ENCODE measurements at regions not wholly inside any gene's neighbourhood (a gene's known extent, or its start where the extent isn't known, plus 50 kb on each side); places are given as distances from the start of the nearest gene placed in this dataset.

GRCh38 chr6:134447423-134447822, 129.5 kb upstream of the SGK1 start:
- H3K4me3 ChIP-seq (ENCODE audit: low read depth, low read length): no peak overlapping the region
- H3K27ac ChIP-seq: no peak overlapping the region
- H3K9me3 ChIP-seq (ENCODE audit: severe bottlenecking): no peaks in the 10 kb centered on the region
- DNase-seq: no peak
- no peaks in the 10 kb centered on the region for H3K36me3 ChIP-seq
- TF ChIP-seq CTCF (IDR thresholded peaks at IDR 0.05; ENCODE audit: low read depth, low read length): no peak
- no peaks in the 10 kb centered on the region for H3K27me3 ChIP-seq (ENCODE audit: insufficient read depth, low read depth, severe bottlenecking)

GRCh38 chr6:134446896-134447295, 129.0 kb upstream of the SGK1 start:
- DNase-seq: no peak
- no peak for TF ChIP-seq CTCF (IDR thresholded peaks at IDR 0.05; ENCODE audit: low read depth, low read length)
- Histone ChIP-seq H3K27me3 (ENCODE audit: insufficient read depth, low read depth, severe bottlenecking) (no peaks in the 10 kb centered on the region), H3K9me3 (ENCODE audit: severe bottlenecking) (no peaks in the 10 kb centered on the region), H3K27ac (no peak overlapping the region), H3K36me3 (no peaks in the 10 kb centered on the region), H3K4me3 (ENCODE audit: low read depth, low read length) (no peak overlapping the region)

- Histone ChIP-seq H3K27ac (no peak overlapping the region), H3K36me3 (no peaks in the 10 kb centered on the region), H3K9me3 (ENCODE audit: severe bottlenecking) (no peaks in the 10 kb centered on the region), H3K4me3 (ENCODE audit: low read depth, low read length) (no peak overlapping the region), H3K27me3 (ENCODE audit: insufficient read depth, low read depth, severe bottlenecking) (no peaks in the 10 kb centered on the region)
- 0 out of 2 replicates have a peak, but pooled peaks have one; percentile 16 for TF ChIP-seq CTCF (IDR thresholded peaks at IDR 0.05; ENCODE audit: low read depth, low read length)
- DNase-seq: peak; percentile 16
Measured at GRCh38 chr6:134446218-134446848, 128.4 kb upstream of the SGK1 start.

GRCh38 chr6:134443009-134443408, 125.1 kb upstream of the SGK1 start:
- Histone ChIP-seq H3K4me3 (ENCODE audit: low read depth, low read length) (no peak overlapping the region), H3K36me3 (no peaks in the 10 kb centered on the region), H3K27ac (no peak overlapping the region), H3K27me3 (ENCODE audit: insufficient read depth, low read depth, severe bottlenecking) (no peaks in the 10 kb centered on the region), H3K9me3 (ENCODE audit: severe bottlenecking) (no peaks in the 10 kb centered on the region)
- no peak for DNase-seq
- TF ChIP-seq CTCF (IDR thresholded peaks at IDR 0.05; ENCODE audit: low read depth, low read length): no peak

- no peaks in the 10 kb centered on the region for H3K27me3 ChIP-seq (ENCODE audit: insufficient read depth, low read depth, severe bottlenecking)
- H3K4me3 ChIP-seq (ENCODE audit: low read depth, low read length): no peak overlapping the region
- H3K36me3 ChIP-seq: no peaks in the 10 kb centered on the region
- no peak for DNase-seq
- TF ChIP-seq CTCF (IDR thresholded peaks at IDR 0.05; ENCODE audit: low read depth, low read length): no peak
- no peak overlapping the region for H3K27ac ChIP-seq
- H3K9me3 ChIP-seq (ENCODE audit: severe bottlenecking): no peaks in the 10 kb centered on the region
Measured at GRCh38 chr6:134442073-134442472, 124.2 kb upstream of the SGK1 start.

GRCh38 chr6:134438837-134439236, 120.9 kb upstream of the SGK1 start:
- H3K9me3 ChIP-seq (ENCODE audit: severe bottlenecking): no peaks in the 10 kb centered on the region
- DNase-seq: no peak
- H3K4me3 ChIP-seq (ENCODE audit: low read depth, low read length): no peak overlapping the region
- no peak for TF ChIP-seq CTCF (IDR thresholded peaks at IDR 0.05; ENCODE audit: low read depth, low read length)
- no peaks in the 10 kb centered on the region for H3K27me3 ChIP-seq (ENCODE audit: insufficient read depth, low read depth, severe bottlenecking)
- no peak overlapping the region for H3K27ac ChIP-seq
- no peaks in the 10 kb centered on the region for H3K36me3 ChIP-seq

Measured in WERI-Rb-1 (cell line).